HepG2 (cell line): ENCODE measurements at regions not wholly inside any gene's neighbourhood (a gene's known extent, or its start where the extent isn't known, plus 50 kb on each side); places are given as distances from the start of the nearest gene placed in this dataset.

Experiments used
- ATAC-seq: fragments of 200-7000 bp; cut with Tn5 transposase; 3 replicates; pipeline ENCODE4 v1.9.1; 2020; ENCODE audit warnings: mild to moderate bottlenecking, moderate library complexity
- BruUV-seq: library from RNA; stranded (reverse); fragments of 400-500 nt; replicated peaks from 2 replicates; lab custom pipeline; 2021; lab: Mats Ljungman, UMichigan
- CTCF ChIA-PET: fragments of 300-600 bp; formaldehyde crosslinking; extraction: SDS; loops from one replicate; lab custom pipeline; 2021; ENCODE audit warnings: low total read pairs, inconsistent platforms, low intra/inter-chr PET ratio; lab: Yijun Ruan, JAX
- POLR2A ChIA-PET: fragments of 350-600 bp; sonication (Branson Sonifier 250); formaldehyde crosslinking; loops from one replicate; lab custom pipeline; 2020; ENCODE audit warnings: antibody characterized with exemption, inconsistent platforms; lab: Yijun Ruan, JAX
- DNase-seq: peaks from one replicate; pipeline ENCODE4 v3.0.0-alpha.2; 2015; ENCODE audit warnings: low spot score
- FAIRE-seq: peaks from 3 replicates; lab custom pipeline; 2011; peaks lifted over from hg19 to GRCh38; lab: Jason Lieb, UNC
- H2AFZ ChIP-seq: one replicate; pipeline ENCODE4 v1.6.1; 2011; ENCODE audit warnings: low read length, inconsistent platforms
- H3K27ac ChIP-seq: fragments of 300-600 bp; 3 replicates; pipeline ENCODE4 v1.8.0; 2011; ENCODE audit warnings: mixed run types, mild to moderate bottlenecking, mixed read lengths, low read length, inconsistent platforms; ENCODE audit not compliant: insufficient read depth; ENCODE audit errors: extremely low read length
- H3K27me3 ChIP-seq, 2 experiments: fragments of 200-600 bp in 1 of 2; 2 replicates in 1 of 2; 3 replicates in 1 of 2; pipeline versions ENCODE4 v1.6.0 to v1.8.0; 2011; ENCODE audit warnings: low read length in 2 of 2, mild to moderate bottlenecking in 2 of 2, moderate library complexity in 2 of 2, inconsistent platforms in 1 of 2; ENCODE audit not compliant: insufficient read depth in 2 of 2, control insufficient read depth in 1 of 2
- H3K36me3 ChIP-seq, 2 experiments: fragments of 200-600 bp in 1 of 2; replicated peaks in 1 of 2; 2 replicates in 1 of 2; 3 replicates in 1 of 2; pipeline versions ENCODE4 v1.5.1 to v1.8.0; 2011; ENCODE audit warnings: low read length in 2 of 2, inconsistent platforms in 1 of 2; ENCODE audit not compliant: insufficient read depth in 2 of 2, control insufficient read depth in 1 of 2
- H3K4me1 ChIP-seq: 2 replicates; pipeline ENCODE4 v1.5.1; 2012; ENCODE audit warnings: low read length, inconsistent platforms; ENCODE audit not compliant: insufficient read depth
- H3K4me2 ChIP-seq: 2 replicates; pipeline ENCODE4 v1.6.0; 2011; ENCODE audit warnings: low read depth, low read length, inconsistent platforms
- H3K4me3 ChIP-seq, 3 experiments: fragments of 200-600 bp in 1 of 3; sonication (generic), shearing (Covaris generic) in 1 of 3; replicated peaks in 1 of 3; 2 replicates each; pipeline ENCODE4 v1.5.1; 2011 to 2016; ENCODE audit warnings: low read length in 3 of 3, inconsistent platforms in 2 of 3, low read depth in 2 of 3, mild to moderate bottlenecking in 2 of 3, control low read depth in 1 of 3, mixed read lengths in 1 of 3; ENCODE audit not compliant: insufficient read depth in 1 of 3
- H3K79me2 ChIP-seq: one replicate; pipeline ENCODE4 v1.6.1; 2011; ENCODE audit warnings: low read length, inconsistent platforms; ENCODE audit not compliant: insufficient read depth
- H3K9ac ChIP-seq: 2 replicates; pipeline ENCODE4 v1.6.0; 2011; ENCODE audit warnings: mild to moderate bottlenecking, low read depth, low read length, inconsistent platforms; ENCODE audit not compliant: insufficient read depth
- H3K9me3 ChIP-seq: 2 replicates; pipeline ENCODE4 v1.5.1; 2012; ENCODE audit warnings: mild to moderate bottlenecking, low read length
- H4K20me1 ChIP-seq: 2 replicates; pipeline ENCODE4 v1.6.0; 2011; ENCODE audit warnings: inconsistent platforms, mild to moderate bottlenecking, low read length, moderate library complexity; ENCODE audit not compliant: insufficient read depth
- ATF7 ChIP-seq, 2 experiments: fragments of 450-650 bp in 1 of 2; sonication (generic) in 1 of 2; formaldehyde crosslinking in 1 of 2; IDR thresholded peaks; 2 replicates each; pipeline versions ENCODE4 v1.4.0 to v1.6.1; 2016 to 2020; ENCODE audit warnings: antibody characterized with exemption in 1 of 2, mild to moderate bottlenecking in 1 of 2, missing genetic modification reagents in 1 of 2
- CEBPB ChIP-seq: IDR thresholded peaks from 2 replicates; pipeline ENCODE4 v1.6.1; 2011; ENCODE audit warnings: low read depth, low read length, improper control_type of control experiment, borderline replicate concordance
- ETV5 ChIP-seq: IDR thresholded peaks from 2 replicates; pipeline ENCODE4 v1.6.1; 2018; ENCODE audit warnings: missing biosample characterization, missing genetic modification reagents, inconsistent platforms, borderline replicate concordance
- GABPB1 ChIP-seq: IDR thresholded peaks from 2 replicates; pipeline ENCODE4 v1.6.1; 2016; ENCODE audit warnings: mild to moderate bottlenecking, missing genetic modification reagents, moderate library complexity, missing compliant biosample characterization
- KDM3A ChIP-seq: IDR thresholded peaks from 2 replicates; pipeline ENCODE4 v1.6.1; 2018; ENCODE audit warnings: low read depth, missing compliant biosample characterization
- KDM5B ChIP-seq: sonication (generic); formaldehyde crosslinking; IDR thresholded peaks from 2 replicates; pipeline ENCODE4 v1.4.0; 2020; ENCODE audit warnings: missing genetic modification reagents, mild to moderate bottlenecking, borderline replicate concordance
- KMT2A ChIP-seq: sonication (generic); formaldehyde crosslinking; IDR thresholded peaks from 2 replicates; pipeline ENCODE4 v1.4.0; 2020; ENCODE audit warnings: missing genetic modification reagents
- PAXIP1 ChIP-seq: sonication (generic); formaldehyde crosslinking; conservative IDR thresholded peaks from 2 replicates; pipeline ENCODE4 v1.4.0; 2020; ENCODE audit warnings: mild to moderate bottlenecking, missing genetic modification reagents, moderate library complexity
- SIX4 ChIP-seq: sonication (generic); formaldehyde crosslinking; IDR thresholded peaks from 2 replicates; pipeline ENCODE4 v1.4.0; 2020; ENCODE audit warnings: missing genetic modification reagents
- SRY ChIP-seq: sonication (generic); formaldehyde crosslinking; IDR thresholded peaks from 2 replicates; pipeline ENCODE4 v1.8.0; 2022; ENCODE audit warnings: mild to moderate bottlenecking, missing genetic modification reagents
- ZNF317 ChIP-seq: sonication (generic); formaldehyde crosslinking; IDR thresholded peaks from 2 replicates; pipeline ENCODE4 v1.5.0; 2020; ENCODE audit warnings: mild to moderate bottlenecking, missing genetic modification reagents
- ZNF605 ChIP-seq: sonication (generic); formaldehyde crosslinking; IDR thresholded peaks from 2 replicates; pipeline ENCODE4 v1.8.0; 2022; ENCODE audit warnings: mild to moderate bottlenecking, missing genetic modification reagents
- ZNF781 ChIP-seq: sonication (generic); formaldehyde crosslinking; IDR thresholded peaks from 2 replicates; pipeline ENCODE4 v1.5.1; 2020; ENCODE audit warnings: borderline replicate concordance, mild to moderate bottlenecking, missing genetic modification reagents; ENCODE audit errors: not compliant biosample characterization
- ZNF891 ChIP-seq: sonication (generic); formaldehyde crosslinking; IDR thresholded peaks from 2 replicates; pipeline ENCODE4 v1.5.0; 2020; ENCODE audit warnings: mild to moderate bottlenecking, missing genetic modification reagents
- WGBS: methylation state at CpG from one replicate; pipeline ENCODE4 v1.1.6; 2017; ENCODE audit warnings: low lambda C conversion rate; 5-methylcytosine and 5-hydroxymethylcytosine counted together
- in situ Hi-C: cut with HindIII; loops from 2 replicates; pipeline ENCODE4 v1.10.0; 2017; ENCODE audit warnings: low pct_unique_long_range_greater_than_20kb; ENCODE audit not compliant: extremely low pct_ligation_motif_present
- intact Hi-C: fragments of 100-400 bp; cut with micrococcal nuclease; formaldehyde crosslinking; loops from one replicate; pipeline ENCODE4 v1.10.0; 2022; ENCODE audit not compliant: unreplicated experiment
- TF ChIP-seq, protein P1 (sequence below): sonication (generic); formaldehyde crosslinking; IDR thresholded peaks from 2 replicates; pipeline ENCODE4 v1.9.0; 2021; ENCODE audit warnings: missing genetic modification reagents, borderline replicate concordance
- TF ChIP-seq, protein P2 (sequence below): sonication (generic); formaldehyde crosslinking; IDR thresholded peaks from 2 replicates; pipeline ENCODE4 v1.4.0; 2020; ENCODE audit warnings: missing genetic modification reagents

DNA sequence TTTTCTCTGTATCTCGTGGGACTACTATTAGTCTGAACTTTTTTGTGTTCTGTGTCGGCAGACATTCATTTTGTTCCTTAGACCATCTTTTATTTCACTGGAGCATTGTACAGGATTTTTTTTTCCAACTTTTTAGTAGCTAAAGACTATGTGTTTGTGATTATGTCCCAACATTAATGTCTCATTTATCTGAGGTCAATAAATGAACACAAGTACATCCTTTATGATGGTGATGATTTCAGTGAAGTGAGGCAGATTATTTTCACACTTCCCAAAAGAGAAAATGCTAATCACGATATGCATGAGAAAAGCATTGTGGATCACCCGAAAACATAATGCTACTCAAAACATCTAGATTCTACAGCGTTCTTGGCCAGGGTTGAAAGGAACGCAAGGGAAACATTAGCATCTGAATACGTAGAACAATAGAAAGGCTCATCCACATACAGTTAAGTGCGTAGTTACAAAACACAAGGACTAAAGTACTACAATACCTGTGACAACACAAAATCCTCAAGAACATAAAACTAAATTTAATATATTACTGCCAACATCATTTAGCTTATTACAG is 981.7 kb upstream of the NCAM2 start:
- no peak overlapping the region for H3K9ac ChIP-seq
- ChIA-PET POLR2A (no interaction called here), CTCF (no interaction called here)
- no peaks in the 10 kb centered on the region for H4K20me1 ChIP-seq
- H2AFZ ChIP-seq: no peak overlapping the region
- peaks cover 73% of the 10 kb centered on the region for H3K9me3 ChIP-seq
- no peak overlapping the region for H3K4me2 ChIP-seq
- intact Hi-C loops (no loop called here), in situ Hi-C loops (no loop called here)
- no peaks in the 10 kb centered on the region for H3K79me2 ChIP-seq
- no peak for FAIRE-seq
- H3K4me3 ChIP-seq: no peak overlapping the region
- no TSS peak for BruUV-seq
- H3K4me1 ChIP-seq: no peaks in the 10 kb centered on the region
- WGBS: 16% methylated on average over 8 of the region's 8 CpGs
- no peaks in the 10 kb centered on the region for H3K36me3 ChIP-seq
- no peak for DNase-seq
- no peaks in the 10 kb centered on the region for H3K27me3 ChIP-seq
- ATAC-seq: no peak
- no peak overlapping the region for H3K27ac ChIP-seq
- TF ChIP-seq PAXIP1 (CRISPR knock-in tag): no peak
- no peak for TF ChIP-seq ZNF781 (CRISPR knock-in tag)
- TF ChIP-seq KMT2A (CRISPR knock-in tag): no peak
- TF ChIP-seq ETV5 (CRISPR knock-in tag): no peak
- TF ChIP-seq ZNF891 (CRISPR knock-in tag): no peak
- no peak for TF ChIP-seq SRY (CRISPR knock-in tag)
- TF ChIP-seq SIX4 (CRISPR knock-in tag): no peak
- TF ChIP-seq KDM3A (CRISPR knock-in tag): no peak
- TF ChIP-seq, protein P1, sequence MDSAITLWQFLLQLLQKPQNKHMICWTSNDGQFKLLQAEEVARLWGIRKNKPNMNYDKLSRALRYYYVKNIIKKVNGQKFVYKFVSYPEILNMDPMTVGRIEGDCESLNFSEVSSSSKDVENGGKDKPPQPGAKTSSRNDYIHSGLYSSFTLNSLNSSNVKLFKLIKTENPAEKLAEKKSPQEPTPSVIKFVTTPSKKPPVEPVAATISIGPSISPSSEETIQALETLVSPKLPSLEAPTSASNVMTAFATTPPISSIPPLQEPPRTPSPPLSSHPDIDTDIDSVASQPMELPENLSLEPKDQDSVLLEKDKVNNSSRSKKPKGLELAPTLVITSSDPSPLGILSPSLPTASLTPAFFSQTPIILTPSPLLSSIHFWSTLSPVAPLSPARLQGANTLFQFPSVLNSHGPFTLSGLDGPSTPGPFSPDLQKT (CRISPR knock-in tag): no peak
- no peak for TF ChIP-seq ZNF317
- TF ChIP-seq, protein P2, sequence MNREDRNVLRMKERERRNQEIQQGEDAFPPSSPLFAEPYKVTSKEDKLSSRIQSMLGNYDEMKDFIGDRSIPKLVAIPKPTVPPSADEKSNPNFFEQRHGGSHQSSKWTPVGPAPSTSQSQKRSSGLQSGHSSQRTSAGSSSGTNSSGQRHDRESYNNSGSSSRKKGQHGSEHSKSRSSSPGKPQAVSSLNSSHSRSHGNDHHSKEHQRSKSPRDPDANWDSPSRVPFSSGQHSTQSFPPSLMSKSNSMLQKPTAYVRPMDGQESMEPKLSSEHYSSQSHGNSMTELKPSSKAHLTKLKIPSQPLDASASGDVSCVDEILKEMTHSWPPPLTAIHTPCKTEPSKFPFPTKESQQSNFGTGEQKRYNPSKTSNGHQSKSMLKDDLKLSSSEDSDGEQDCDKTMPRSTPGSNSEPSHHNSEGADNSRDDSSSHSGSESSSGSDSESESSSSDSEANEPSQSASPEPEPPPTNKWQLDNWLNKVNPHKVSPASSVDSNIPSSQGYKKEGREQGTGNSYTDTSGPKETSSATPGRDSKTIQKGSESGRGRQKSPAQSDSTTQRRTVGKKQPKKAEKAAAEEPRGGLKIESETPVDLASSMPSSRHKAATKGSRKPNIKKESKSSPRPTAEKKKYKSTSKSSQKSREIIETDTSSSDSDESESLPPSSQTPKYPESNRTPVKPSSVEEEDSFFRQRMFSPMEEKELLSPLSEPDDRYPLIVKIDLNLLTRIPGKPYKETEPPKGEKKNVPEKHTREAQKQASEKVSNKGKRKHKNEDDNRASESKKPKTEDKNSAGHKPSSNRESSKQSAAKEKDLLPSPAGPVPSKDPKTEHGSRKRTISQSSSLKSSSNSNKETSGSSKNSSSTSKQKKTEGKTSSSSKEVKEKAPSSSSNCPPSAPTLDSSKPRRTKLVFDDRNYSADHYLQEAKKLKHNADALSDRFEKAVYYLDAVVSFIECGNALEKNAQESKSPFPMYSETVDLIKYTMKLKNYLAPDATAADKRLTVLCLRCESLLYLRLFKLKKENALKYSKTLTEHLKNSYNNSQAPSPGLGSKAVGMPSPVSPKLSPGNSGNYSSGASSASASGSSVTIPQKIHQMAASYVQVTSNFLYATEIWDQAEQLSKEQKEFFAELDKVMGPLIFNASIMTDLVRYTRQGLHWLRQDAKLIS (CRISPR knock-in tag): no peak
- no peak for TF ChIP-seq ZNF605 (CRISPR knock-in tag)
- TF ChIP-seq GABPB1 (CRISPR knock-in tag): no peak
- no peak for TF ChIP-seq KDM5B (CRISPR knock-in tag)
- no peak for TF ChIP-seq ATF7 (IDR thresholded peaks at IDR 0.05)
- TF ChIP-seq ATF7 (CRISPR knock-in tag; IDR thresholded peaks at IDR 0.05): no peak
- TF ChIP-seq CEBPB: no peak
